Effector memory CD8-positive, alpha-beta T cell (primary cell): ENCODE measurements at regions not wholly inside any gene's neighbourhood (a gene's known extent, or its start where the extent isn't known, plus 50 kb on each side); places are given as distances from the start of the nearest gene placed in this dataset.

Experiments
- ATAC-seq: fragments of 150-1000 bp; cut with Tn5 transposase; replicated peaks from 2 replicates; pipeline ENCODE4 v1.10.0; 2021; ENCODE audit warnings: mild to moderate bottlenecking, moderate library complexity
- DNase-seq, 3 experiments: peaks; one replicate each; pipeline ENCODE4 v3.0.0; 2021
- H3K27ac Mint-ChIP-seq, 2 donors: one replicate each; pipeline ENCODE4 v1.8.0; 2022; ENCODE audit warnings: mild to moderate bottlenecking in 2 of 2, mixed read lengths in 2 of 2, moderate library complexity in 2 of 2
- H3K27me3 Mint-ChIP-seq, 2 donors: one replicate each; pipeline ENCODE4 v1.8.0; 2022; ENCODE audit warnings: mixed read lengths in 2 of 2
- H3K36me3 Mint-ChIP-seq: one replicate; pipeline ENCODE4 v1.8.0; 2022; ENCODE audit warnings: mild to moderate bottlenecking, moderate library complexity, mixed read lengths; ENCODE audit not compliant: insufficient read depth
- H3K4me1 Mint-ChIP-seq, 2 donors: one replicate each; pipeline ENCODE4 v1.8.0; 2022; ENCODE audit warnings: low read depth in 2 of 2, mixed read lengths in 2 of 2
- H3K4me3 Mint-ChIP-seq, 2 donors: one replicate each; pipeline ENCODE4 v1.8.0; 2022; ENCODE audit warnings: mild to moderate bottlenecking in 2 of 2, mixed read lengths in 2 of 2, moderate library complexity in 2 of 2
- H3K9me3 Mint-ChIP-seq, 2 donors: one replicate each; pipeline ENCODE4 v1.8.0; 2022; ENCODE audit warnings: mixed read lengths in 2 of 2

GRCh38 chrX:7704205-7704604 is 138.8 kb upstream of the VCX start:
- DNase-seq (no peak), ATAC-seq (no peak)
- Mint-ChIP-seq H3K27me3 (no peaks in the 10 kb centered on the region), H3K36me3 (no peaks in the 10 kb centered on the region), H3K4me3 (no peak overlapping the region), H3K27ac (no peak overlapping the region), H3K9me3 (no peaks in the 10 kb centered on the region), H3K4me1 (no peaks in the 10 kb centered on the region)

- H3K9me3 Mint-ChIP-seq: peaks cover 0 to 6% of the 10 kb centered on the region in 2 donors
- ATAC-seq (no peak), DNase-seq (no peak)
- no peaks in the 10 kb centered on the region for H3K36me3 Mint-ChIP-seq
- H3K27me3 Mint-ChIP-seq: no peaks in the 10 kb centered on the region
- H3K4me1 Mint-ChIP-seq: no peaks in the 10 kb centered on the region
- no peak overlapping the region for H3K4me3 Mint-ChIP-seq
- H3K27ac Mint-ChIP-seq: no peak overlapping the region
Observed at GRCh38 chrX:7698248-7698647, 144.7 kb upstream of the VCX start.

GRCh38 chrX:7690842-7691241 is 152.1 kb upstream of the VCX start:
- H3K9me3 Mint-ChIP-seq: peaks cover 0 to 1% of the 10 kb centered on the region in 2 donors
- H3K27ac Mint-ChIP-seq: no peak overlapping the region
- H3K4me1 Mint-ChIP-seq: no peaks in the 10 kb centered on the region
- no peaks in the 10 kb centered on the region for H3K27me3 Mint-ChIP-seq
- no peaks in the 10 kb centered on the region for H3K36me3 Mint-ChIP-seq
- no peak for DNase-seq
- ATAC-seq: no peak
- no peak overlapping the region for H3K4me3 Mint-ChIP-seq

- Mint-ChIP-seq H3K4me3 (no peak overlapping the region), H3K36me3 (no peaks in the 10 kb centered on the region), H3K27ac (no peak overlapping the region), H3K4me1 (no peaks in the 10 kb centered on the region), H3K27me3 (no peaks in the 10 kb centered on the region), H3K9me3 (peaks cover 0 to 1% of the 10 kb centered on the region in 2 donors)
- DNase-seq (no peak), ATAC-seq (no peak)
Observed at GRCh38 chrX:7689791-7690412, 153.1 kb upstream of the VCX start.

- no peaks in the 10 kb centered on the region for H3K27me3 Mint-ChIP-seq
- H3K27ac Mint-ChIP-seq: no peak overlapping the region
Observed at GRCh38 chrX:7680181-7680580, 162.8 kb upstream of the VCX start.

GRCh38 chrX:7654316-7654715 is 188.7 kb upstream of the VCX start:
- no peaks in the 10 kb centered on the region for H3K4me1 Mint-ChIP-seq
- no peaks in the 10 kb centered on the region for H3K36me3 Mint-ChIP-seq
- no peak for DNase-seq
- H3K9me3 Mint-ChIP-seq: peaks cover 0 to 2% of the 10 kb centered on the region in 2 donors
- H3K4me3 Mint-ChIP-seq: no peak overlapping the region
- no peaks in the 10 kb centered on the region for H3K27me3 Mint-ChIP-seq
- no peak for ATAC-seq
- H3K27ac Mint-ChIP-seq: no peak overlapping the region

More at GRCh38 chrX:7680181-7680580, 162.8 kb upstream of the VCX start:
- Mint-ChIP-seq H3K4me1 (no peaks in the 10 kb centered on the region), H3K9me3 (no peaks in the 10 kb centered on the region), H3K36me3 (no peaks in the 10 kb centered on the region), H3K4me3 (no peak overlapping the region)
- ATAC-seq (no peak), DNase-seq (no peak)

- H3K27me3 Mint-ChIP-seq: no peaks in the 10 kb centered on the region
- no peaks in the 10 kb centered on the region for H3K36me3 Mint-ChIP-seq
- DNase-seq: no peak
- H3K9me3 Mint-ChIP-seq: peaks cover 0 to 2% of the 10 kb centered on the region in 2 donors
- H3K27ac Mint-ChIP-seq: no peak overlapping the region
- no peak overlapping the region for H3K4me3 Mint-ChIP-seq
- H3K4me1 Mint-ChIP-seq: no peaks in the 10 kb centered on the region
- no peak for ATAC-seq
Observed at GRCh38 chrX:7647831-7648230, 195.1 kb upstream of the VCX start.

- Mint-ChIP-seq H3K27me3 (no peaks in the 10 kb centered on the region), H3K4me3 (no peak overlapping the region), H3K4me1 (no peaks in the 10 kb centered on the region), H3K27ac (no peak overlapping the region), H3K36me3 (no peaks in the 10 kb centered on the region), H3K9me3 (no peaks in the 10 kb centered on the region)
- DNase-seq: no peak
- no peak for ATAC-seq
Observed at GRCh38 chrX:7641141-7641540, 201.8 kb upstream of the VCX start.

- no peak overlapping the region for H3K27ac Mint-ChIP-seq
- no peaks in the 10 kb centered on the region for H3K4me1 Mint-ChIP-seq
- no peaks in the 10 kb centered on the region for H3K9me3 Mint-ChIP-seq
- H3K36me3 Mint-ChIP-seq: no peaks in the 10 kb centered on the region
- ATAC-seq (no peak), DNase-seq (no peak)
- no peaks in the 10 kb centered on the region for H3K27me3 Mint-ChIP-seq
- H3K4me3 Mint-ChIP-seq: no peak overlapping the region
Observed at GRCh38 chrX:7640392-7640791, 202.6 kb upstream of the VCX start.

GRCh38 chrX:7638078-7638710 is 204.8 kb upstream of the VCX start:
- Mint-ChIP-seq H3K27me3 (no peaks in the 10 kb centered on the region), H3K4me1 (no peaks in the 10 kb centered on the region), H3K27ac (no peak overlapping the region), H3K4me3 (no peak overlapping the region), H3K9me3 (no peaks in the 10 kb centered on the region), H3K36me3 (no peaks in the 10 kb centered on the region)
- ATAC-seq (no peak), DNase-seq (no peak)

GRCh38 chrX:7637066-7637465 is 205.9 kb upstream of the VCX start:
- H3K27me3 Mint-ChIP-seq: no peaks in the 10 kb centered on the region
- H3K4me1 Mint-ChIP-seq: no peaks in the 10 kb centered on the region
- no peak overlapping the region for H3K27ac Mint-ChIP-seq
- ATAC-seq (no peak), DNase-seq (no peak)
- H3K9me3 Mint-ChIP-seq: no peaks in the 10 kb centered on the region
- no peak overlapping the region for H3K4me3 Mint-ChIP-seq
- no peaks in the 10 kb centered on the region for H3K36me3 Mint-ChIP-seq

GRCh38 chrX:7635604-7636003 is 207.4 kb upstream of the VCX start:
- no peak for DNase-seq
- H3K27ac Mint-ChIP-seq: no peak overlapping the region
- H3K9me3 Mint-ChIP-seq: no peaks in the 10 kb centered on the region
- no peak overlapping the region for H3K4me3 Mint-ChIP-seq
- H3K27me3 Mint-ChIP-seq: no peaks in the 10 kb centered on the region
- H3K36me3 Mint-ChIP-seq: no peaks in the 10 kb centered on the region
- H3K4me1 Mint-ChIP-seq: no peaks in the 10 kb centered on the region
- ATAC-seq: no peak

- Mint-ChIP-seq H3K9me3 (peaks cover 5% of the 10 kb centered on the region in 2 donors), H3K27ac (no peak overlapping the region), H3K27me3 (no peaks in the 10 kb centered on the region), H3K4me3 (no peak overlapping the region), H3K4me1 (no peaks in the 10 kb centered on the region), H3K36me3 (no peaks in the 10 kb centered on the region)
- DNase-seq (no peak), ATAC-seq (no peak)
Observed at GRCh38 chrX:7620560-7620959, 222.4 kb upstream of the VCX start.

GRCh38 chrX:7617994-7618393 is 225.0 kb upstream of the VCX start:
- Mint-ChIP-seq H3K4me1 (no peaks in the 10 kb centered on the region), H3K9me3 (peaks cover 0 to 2% of the 10 kb centered on the region in 2 donors), H3K4me3 (no peak overlapping the region), H3K27ac (no peak overlapping the region), H3K36me3 (no peaks in the 10 kb centered on the region), H3K27me3 (no peaks in the 10 kb centered on the region)
- DNase-seq (no peak), ATAC-seq (no peak)
